ENCODE measurements at regions not wholly inside any gene's neighbourhood (a gene's known extent, or its start where the extent isn't known, plus 50 kb on each side); places are given as distances from the start of the nearest gene placed in this dataset.

GRCh38 chr10:108797573-108797972 is 1125.7 kb downstream of the XPNPEP1 start:
- H3K9me3 ChIP-seq, result no peaks in the 10 kb centered on the region
- no peak for DNase-seq
- TF ChIP-seq CTCF (IDR thresholded peaks at IDR 0.05), result no peak
- no peak overlapping the region for H3K4me3 ChIP-seq
- intact Hi-C loops (cut with DNase I; ENCODE audit: low total_unique reads), result no loop called here
- H3K36me3 ChIP-seq, result no peaks in the 10 kb centered on the region
- H3K27me3 ChIP-seq, result no peaks in the 10 kb centered on the region
- no peaks in the 10 kb centered on the region for H3K4me1 ChIP-seq
- no peak overlapping the region for H3K27ac ChIP-seq

- no peak for DNase-seq
- Histone ChIP-seq H3K36me3 (no peaks in the 10 kb centered on the region), H3K4me1 (no peaks in the 10 kb centered on the region), H3K4me3 (no peak overlapping the region), H3K9me3 (no peaks in the 10 kb centered on the region), H3K27ac (no peak overlapping the region), H3K27me3 (no peaks in the 10 kb centered on the region)
- intact Hi-C loops (cut with DNase I; ENCODE audit: low total_unique reads), result no loop called here
- TF ChIP-seq CTCF (IDR thresholded peaks at IDR 0.05), result no peak
- no peak for TF ChIP-seq POLR2A (IDR thresholded peaks at IDR 0.05)
Measured at GRCh38 chr10:108791794-108792474, 1131.4 kb downstream of the XPNPEP1 start.

- H3K9me3 ChIP-seq, result no peaks in the 10 kb centered on the region
- TF ChIP-seq POLR2A (IDR thresholded peaks at IDR 0.05), result no peak
- no peak for TF ChIP-seq CTCF (IDR thresholded peaks at IDR 0.05)
- no peaks in the 10 kb centered on the region for H3K4me1 ChIP-seq
- H3K4me3 ChIP-seq, result no peak overlapping the region
- H3K36me3 ChIP-seq, result no peaks in the 10 kb centered on the region
- no peak overlapping the region for H3K27ac ChIP-seq
- intact Hi-C loops (cut with DNase I; ENCODE audit: low total_unique reads), result no loop called here
- no peaks in the 10 kb centered on the region for H3K27me3 ChIP-seq
- no peak for DNase-seq
Measured at GRCh38 chr10:108791030-108791429, 1132.3 kb downstream of the XPNPEP1 start.

- no peaks in the 10 kb centered on the region for H3K4me1 ChIP-seq
- intact Hi-C loops (cut with DNase I; ENCODE audit: low total_unique reads), result no loop called here
- H3K4me3 ChIP-seq, result no peak overlapping the region
- DNase-seq, result no peak
- no peaks in the 10 kb centered on the region for H3K36me3 ChIP-seq
- TF ChIP-seq CTCF (IDR thresholded peaks at IDR 0.05), result no peak
- TF ChIP-seq POLR2A (IDR thresholded peaks at IDR 0.05), result no peak
- no peaks in the 10 kb centered on the region for H3K9me3 ChIP-seq
- H3K27ac ChIP-seq, result no peak overlapping the region
- no peaks in the 10 kb centered on the region for H3K27me3 ChIP-seq
Measured at GRCh38 chr10:108789919-108790318, 1133.4 kb downstream of the XPNPEP1 start.

- Histone ChIP-seq H3K4me3 (no peak overlapping the region), H3K36me3 (no peaks in the 10 kb centered on the region), H3K9me3 (peaks cover 0 to 2% of the 10 kb centered on the region in 2 donors), H3K27me3 (no peaks in the 10 kb centered on the region), H3K27ac (no peak overlapping the region), H3K4me1 (no peaks in the 10 kb centered on the region)
- intact Hi-C loops (cut with DNase I; ENCODE audit: low total_unique reads), result no loop called here
- DNase-seq, result no peak
- no peak for TF ChIP-seq CTCF (IDR thresholded peaks at IDR 0.05)
- TF ChIP-seq POLR2A (IDR thresholded peaks at IDR 0.05), result no peak
Measured at GRCh38 chr10:108789336-108789735, 1134.0 kb downstream of the XPNPEP1 start.

Measured in uterus (tissue), 3 donors.